GM18498 (cell line): ENCODE measurements at regions not wholly inside any gene's neighbourhood (a gene's known extent, or its start where the extent isn't known, plus 50 kb on each side); places are given as distances from the start of the nearest gene placed in this dataset.

Experiments used
- ATAC-seq: cut with Tn5 transposase; IDR thresholded peaks from one replicate; pipeline ENCODE4 v1.9.1; 2021; ENCODE audit warnings: mild to moderate bottlenecking, moderate library complexity; ENCODE audit not compliant: unreplicated experiment

GRCh38 chr3:5304789-5305683 is 117.5 kb downstream of the EDEM1 start:
- ATAC-seq, result peak; percentile 87

- peak; percentile 20 for ATAC-seq
Measured at GRCh38 chr3:5305684-5305989, 118.1 kb downstream of the EDEM1 start.

DNA sequence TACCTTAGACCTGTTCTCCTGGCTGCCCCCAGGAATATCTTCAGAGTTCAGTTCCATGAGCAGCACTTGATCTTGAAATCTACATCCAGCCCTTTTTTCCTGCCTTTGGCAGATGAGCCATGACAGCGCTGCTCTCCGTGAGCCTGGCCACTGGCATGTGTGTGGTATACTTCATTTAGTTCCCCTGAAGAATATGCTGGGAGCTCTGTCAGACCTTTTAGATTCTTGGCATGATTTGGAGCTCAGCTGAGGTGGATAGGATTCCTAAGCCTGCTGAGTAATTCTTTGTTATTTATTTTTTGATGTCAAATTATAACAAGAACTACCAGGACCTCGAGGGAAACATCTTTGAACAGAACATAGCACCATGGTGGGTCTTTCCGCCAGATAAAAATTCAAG is 121.7 kb downstream of the EDEM1 start:
- ATAC-seq, result no peak

DNA sequence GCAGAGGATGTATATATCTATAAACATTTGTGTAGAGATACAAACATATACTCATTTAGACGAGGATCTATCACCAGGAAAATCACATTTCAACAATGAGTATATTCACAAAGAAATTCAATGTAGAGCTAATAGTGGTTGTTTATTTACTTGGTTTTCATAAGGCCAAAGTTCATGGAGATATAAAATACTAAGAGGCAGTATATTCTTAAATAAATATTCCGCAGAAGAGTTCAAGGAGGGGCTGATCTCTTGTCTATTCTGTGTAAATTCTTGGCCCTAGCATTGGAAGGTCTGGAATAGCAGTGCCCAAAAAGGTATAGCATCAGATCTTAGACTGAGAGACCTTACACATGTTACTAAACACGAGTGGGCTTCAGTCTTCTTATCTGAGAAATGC is 122.1 kb downstream of the EDEM1 start:
- ATAC-seq, result no peak

- ATAC-seq, result no peak
Measured at GRCh38 chr3:5310509-5310908, 123.0 kb downstream of the EDEM1 start.

GRCh38 chr3:5312290-5312689 is 124.8 kb downstream of the EDEM1 start:
- ATAC-seq, result no peak

GRCh38 chr3:5314897-5315296 is 127.4 kb downstream of the EDEM1 start:
- ATAC-seq, result no peak

- no peak for ATAC-seq
Measured at GRCh38 chr3:5317557-5317956, 130.1 kb downstream of the EDEM1 start.

DNA sequence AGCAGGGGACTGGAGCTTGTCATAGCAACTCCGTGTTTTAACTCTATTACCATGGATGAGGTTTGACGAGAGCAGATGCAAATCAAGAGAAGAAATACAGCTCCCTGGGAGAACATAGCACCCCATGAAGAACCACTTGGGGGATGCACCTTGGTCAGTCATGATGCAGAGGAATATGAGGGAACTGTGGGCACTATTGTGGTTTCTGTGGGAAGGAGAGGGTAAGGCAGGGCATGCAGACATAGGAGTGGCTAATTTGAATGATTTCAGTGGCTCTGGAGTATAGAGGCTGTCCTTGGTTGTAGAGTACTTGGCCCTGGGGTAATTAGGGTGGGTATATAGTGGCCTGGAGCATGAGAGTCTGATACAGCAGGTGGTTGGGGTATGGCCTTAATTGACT is 131.9 kb downstream of the EDEM1 start:
- ATAC-seq, result no peak

- ATAC-seq, result no peak
Measured at GRCh38 chr3:5321666-5322340, 134.3 kb downstream of the EDEM1 start.

GRCh38 chr3:5324780-5325179 is 137.3 kb downstream of the EDEM1 start:
- ATAC-seq, result no peak

DNA sequence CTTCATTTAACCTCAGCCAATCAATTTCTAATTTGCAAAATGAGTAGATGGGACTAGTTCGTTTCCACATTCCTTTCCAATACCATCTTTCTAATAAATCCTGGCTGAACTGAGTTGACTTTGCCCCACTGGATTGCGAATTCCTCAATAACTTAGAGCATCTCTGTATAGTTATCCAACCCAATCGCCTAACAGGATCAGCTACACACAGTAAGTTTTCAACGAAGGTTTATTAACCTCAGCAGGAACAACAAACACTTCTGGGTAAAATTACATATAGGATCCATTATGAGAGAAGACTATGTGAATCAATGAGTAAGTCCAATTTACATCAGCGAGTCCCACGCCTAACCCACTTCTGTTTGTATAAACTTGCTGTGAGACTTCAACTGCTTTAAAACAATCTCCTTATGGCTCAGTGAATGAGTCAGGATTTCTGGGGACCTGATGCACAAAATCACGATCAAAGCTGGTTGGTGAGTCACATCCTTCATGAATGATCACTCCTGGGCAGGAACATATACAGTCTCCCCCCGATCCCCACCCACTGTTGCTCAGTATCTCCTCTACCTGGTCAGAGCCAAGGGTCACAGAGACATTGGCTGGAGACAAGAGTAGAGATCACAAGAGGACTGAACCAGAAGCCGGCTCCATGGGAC is 142.8 kb downstream of the EDEM1 start:
- ATAC-seq, result no peak

DNA sequence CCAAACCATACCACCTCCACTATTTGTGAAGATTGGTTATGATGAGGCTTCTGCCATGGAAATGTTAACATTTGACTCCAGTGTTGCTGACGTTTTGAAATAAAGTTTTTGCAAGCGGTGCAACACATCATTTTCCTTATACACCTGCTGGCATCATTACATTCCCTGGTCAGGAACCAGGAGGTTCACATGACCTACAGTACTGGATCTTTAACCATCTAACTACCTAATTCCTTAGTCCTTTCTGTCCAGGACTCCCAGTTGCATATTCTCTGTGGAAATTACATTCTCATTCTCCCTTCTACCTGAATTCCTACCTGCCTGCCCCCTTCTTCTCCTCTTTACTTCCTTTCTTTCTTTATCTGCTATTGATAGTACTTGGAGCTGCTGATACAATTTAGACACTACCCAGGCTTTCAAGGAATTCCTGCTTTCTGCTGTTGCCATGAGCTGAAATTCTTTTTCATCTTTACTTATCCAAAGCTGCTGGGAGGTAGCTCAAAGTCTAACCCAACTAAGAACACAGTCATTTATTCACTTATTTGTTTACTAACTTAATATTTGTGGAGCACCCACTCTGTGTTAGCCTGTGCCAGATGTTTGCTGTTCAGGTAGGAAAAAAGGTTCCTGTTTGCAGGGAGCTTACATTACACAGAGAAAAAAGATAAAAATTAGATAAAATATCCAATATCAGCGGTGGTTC is 144.2 kb downstream of the EDEM1 start:
- ATAC-seq, result no peak

- peak; percentile 76 for ATAC-seq
Measured at GRCh38 chr3:5332270-5332956, 144.9 kb downstream of the EDEM1 start.

DNA sequence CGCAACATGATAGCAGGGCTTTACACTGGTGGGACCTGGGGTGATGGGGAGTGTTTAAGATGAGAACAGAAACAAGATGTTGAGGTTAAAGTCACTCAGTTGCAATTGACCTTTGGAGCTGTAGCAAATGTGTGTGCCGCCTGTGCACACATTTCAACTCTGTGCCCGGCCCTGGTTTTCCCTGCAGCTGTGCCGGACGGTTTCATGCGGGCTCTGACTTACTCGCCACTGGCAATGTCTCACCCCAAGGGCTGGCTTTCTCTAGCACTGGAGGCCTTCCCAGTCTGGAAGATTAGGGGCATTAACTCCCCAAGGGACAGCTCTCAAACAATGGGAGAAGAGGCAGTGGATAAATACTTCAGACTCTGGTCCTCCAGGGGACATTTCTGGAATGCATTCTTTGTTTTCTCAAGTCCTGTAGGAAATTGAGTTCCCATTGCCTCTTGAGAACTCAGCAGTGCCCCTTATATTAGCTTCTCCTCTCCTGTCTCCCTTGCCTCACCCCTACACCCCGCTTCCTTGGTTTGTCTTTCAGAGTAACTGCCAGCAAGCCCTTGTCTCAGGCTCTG is 152.5 kb downstream of the EDEM1 start:
- ATAC-seq, result no peak

DNA sequence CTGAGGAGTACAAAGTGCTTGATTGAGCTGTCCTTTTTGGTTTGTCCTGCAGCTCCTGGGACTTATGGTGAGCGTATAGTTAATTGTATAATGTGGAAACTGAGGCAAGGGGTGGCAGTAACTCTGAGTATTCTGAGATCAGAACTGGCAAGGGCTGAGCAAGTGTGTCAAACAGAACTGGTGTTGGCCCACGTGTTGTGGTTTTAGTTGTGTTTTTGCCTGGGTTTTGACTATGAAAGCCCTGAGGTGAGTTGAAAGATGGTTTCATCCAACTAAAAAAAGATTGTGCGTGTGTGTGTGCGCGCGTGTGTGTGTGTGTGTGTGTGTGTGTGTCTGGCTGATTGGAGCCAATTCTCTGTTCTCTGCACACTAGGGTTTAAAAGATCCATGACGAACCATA is 154.1 kb downstream of the EDEM1 start:
- no peak for ATAC-seq

DNA sequence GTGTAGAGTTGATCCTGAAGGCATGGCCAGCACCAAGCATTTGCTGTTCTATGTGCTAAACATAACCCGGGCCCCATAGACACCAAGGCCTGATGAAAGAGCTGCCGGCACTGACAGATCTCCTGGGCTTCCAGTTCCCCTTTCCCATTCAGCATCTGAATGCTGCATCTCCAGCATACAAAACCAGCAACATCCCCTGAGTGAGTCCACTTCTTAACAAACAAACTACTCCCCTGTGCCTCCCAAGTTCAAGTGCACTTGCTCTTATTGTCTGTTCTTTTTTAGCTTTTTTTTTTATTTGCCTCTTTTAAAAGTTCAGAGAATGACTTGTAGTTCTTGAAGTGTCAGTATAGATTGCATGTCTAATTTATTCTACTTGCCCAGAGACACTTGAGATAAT is 156.0 kb downstream of the EDEM1 start:
- ATAC-seq, result no peak

DNA sequence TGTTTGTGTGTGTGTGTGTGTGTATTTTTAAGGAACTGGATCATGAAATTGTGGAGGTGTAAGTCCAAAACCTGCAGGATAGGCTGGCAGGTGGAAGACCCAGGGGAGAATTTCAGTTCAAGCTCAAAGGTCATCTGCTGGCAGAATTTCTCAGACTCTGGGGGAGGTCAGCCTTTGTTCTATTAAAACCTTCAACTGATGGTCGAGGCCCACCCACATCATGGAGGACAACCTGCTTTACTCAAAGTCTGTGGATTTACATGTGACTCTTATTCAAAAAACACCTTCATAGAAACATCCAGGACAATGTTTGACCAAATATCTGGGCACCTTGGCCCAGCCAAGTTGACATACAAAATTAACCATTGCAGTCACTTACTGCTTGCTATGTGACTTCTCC is 157.2 kb downstream of the EDEM1 start:
- ATAC-seq, result no peak

DNA sequence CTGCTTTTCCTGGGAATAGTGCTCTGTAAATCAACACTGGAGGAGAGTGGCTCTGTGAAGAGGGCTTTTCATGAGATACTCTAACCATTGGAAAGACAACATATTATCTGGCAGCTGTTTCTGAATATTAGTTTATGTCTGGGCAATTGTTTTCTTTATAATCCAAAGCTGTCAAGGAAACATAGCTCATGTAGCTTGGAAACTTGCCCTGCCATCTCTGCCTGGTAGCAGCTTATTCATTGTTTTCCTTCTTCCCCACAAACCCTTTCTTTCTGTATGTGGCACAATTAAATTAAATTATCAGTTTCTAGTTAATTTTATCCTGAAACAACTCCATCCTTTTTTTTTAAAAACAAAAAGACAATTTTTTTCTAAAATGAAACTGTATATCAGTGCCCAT is 160.0 kb downstream of the EDEM1 start:
- ATAC-seq, result no peak

DNA sequence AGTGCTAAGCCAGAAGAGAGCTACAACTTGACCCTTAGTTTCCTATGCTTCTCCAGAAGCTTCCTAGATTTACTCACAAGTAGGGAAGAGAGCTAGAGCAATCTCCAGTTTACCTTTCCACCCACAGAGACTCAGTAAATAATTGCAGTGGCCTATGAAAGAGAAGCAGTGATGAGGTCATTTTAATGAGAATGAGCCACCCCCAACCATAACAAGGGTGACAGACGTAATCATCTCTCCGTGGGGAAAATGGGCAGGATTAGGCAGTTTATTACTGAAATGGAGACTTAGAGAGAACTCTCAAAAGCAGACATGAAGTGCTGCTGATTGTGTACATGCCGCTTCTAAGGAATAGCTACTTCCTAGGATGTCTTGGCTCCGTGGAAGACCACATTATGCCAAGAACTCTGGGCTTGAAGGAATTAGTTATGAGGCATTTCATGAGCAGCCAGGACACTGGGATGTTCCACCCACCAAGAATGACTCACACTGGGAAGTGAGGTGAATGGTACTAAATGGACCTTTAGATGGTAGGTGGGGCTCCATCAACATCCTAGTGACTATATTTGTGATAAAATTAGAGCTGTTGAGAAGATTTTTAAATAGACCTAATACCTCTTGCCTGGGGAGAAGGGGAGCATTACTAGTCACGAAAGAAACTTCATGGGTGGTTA is 160.9 kb downstream of the EDEM1 start:
- ATAC-seq, result no peak
